Fibroblast of the aortic adventitia (primary cell): ENCODE measurements at regions not wholly inside any gene's neighbourhood (a gene's known extent, or its start where the extent isn't known, plus 50 kb on each side); places are given as distances from the start of the nearest gene placed in this dataset.

Experiments used
- DNase-seq: peaks from one replicate; pipeline ENCODE4 v3.0.0-alpha.2; 2010; ENCODE audit warnings: low read depth
- H3K4me3 ChIP-seq: 2 replicates; pipeline ENCODE4 v1.5.1; 2011; ENCODE audit warnings: low read depth, mild to moderate bottlenecking, control low read depth, low read length, moderate library complexity
- CTCF ChIP-seq: IDR thresholded peaks from 2 replicates; pipeline ENCODE4 v1.5.1; 2011; ENCODE audit warnings: mild to moderate bottlenecking, low read length, control low read depth, inconsistent platforms; ENCODE audit not compliant: insufficient read depth

- DNase-seq: no peak
Observed at GRCh38 chr10:106474876-106475275, 689.6 kb downstream of the SORCS1 start.

GRCh38 chr10:106473129-106473685 is 691.3 kb downstream of the SORCS1 start:
- DNase-seq: no peak
- TF ChIP-seq CTCF: no peak
- no peak overlapping the region for H3K4me3 ChIP-seq

More at GRCh38 chr10:106474876-106475275, 689.6 kb downstream of the SORCS1 start:
- TF ChIP-seq CTCF: no peak
- H3K4me3 ChIP-seq: no peak overlapping the region

GRCh38 chr10:106467506-106467905 is 697.0 kb downstream of the SORCS1 start:
- DNase-seq: no peak
- H3K4me3 ChIP-seq: no peak overlapping the region

GRCh38 chr10:106457522-106457921 is 707.0 kb downstream of the SORCS1 start:
- H3K4me3 ChIP-seq: no peak overlapping the region
- no peak for TF ChIP-seq CTCF
- DNase-seq: no peak

More at GRCh38 chr10:106467506-106467905, 697.0 kb downstream of the SORCS1 start:
- TF ChIP-seq CTCF: no peak

- no peak for DNase-seq
- no peak overlapping the region for H3K4me3 ChIP-seq
- TF ChIP-seq CTCF: no peak
Observed at GRCh38 chr10:106454233-106454632, 710.3 kb downstream of the SORCS1 start.

GRCh38 chr10:106450966-106451365 is 713.5 kb downstream of the SORCS1 start:
- TF ChIP-seq CTCF: no peak
- no peak overlapping the region for H3K4me3 ChIP-seq
- DNase-seq: peak; percentile 7

GRCh38 chr10:106446920-106447319 is 717.6 kb downstream of the SORCS1 start:
- DNase-seq: no peak
- no peak overlapping the region for H3K4me3 ChIP-seq
- TF ChIP-seq CTCF: no peak
